ENCODE measurements at regions not wholly inside any gene's neighbourhood (a gene's known extent, or its start where the extent isn't known, plus 50 kb on each side); places are given as distances from the start of the nearest gene placed in this dataset.

DNA sequence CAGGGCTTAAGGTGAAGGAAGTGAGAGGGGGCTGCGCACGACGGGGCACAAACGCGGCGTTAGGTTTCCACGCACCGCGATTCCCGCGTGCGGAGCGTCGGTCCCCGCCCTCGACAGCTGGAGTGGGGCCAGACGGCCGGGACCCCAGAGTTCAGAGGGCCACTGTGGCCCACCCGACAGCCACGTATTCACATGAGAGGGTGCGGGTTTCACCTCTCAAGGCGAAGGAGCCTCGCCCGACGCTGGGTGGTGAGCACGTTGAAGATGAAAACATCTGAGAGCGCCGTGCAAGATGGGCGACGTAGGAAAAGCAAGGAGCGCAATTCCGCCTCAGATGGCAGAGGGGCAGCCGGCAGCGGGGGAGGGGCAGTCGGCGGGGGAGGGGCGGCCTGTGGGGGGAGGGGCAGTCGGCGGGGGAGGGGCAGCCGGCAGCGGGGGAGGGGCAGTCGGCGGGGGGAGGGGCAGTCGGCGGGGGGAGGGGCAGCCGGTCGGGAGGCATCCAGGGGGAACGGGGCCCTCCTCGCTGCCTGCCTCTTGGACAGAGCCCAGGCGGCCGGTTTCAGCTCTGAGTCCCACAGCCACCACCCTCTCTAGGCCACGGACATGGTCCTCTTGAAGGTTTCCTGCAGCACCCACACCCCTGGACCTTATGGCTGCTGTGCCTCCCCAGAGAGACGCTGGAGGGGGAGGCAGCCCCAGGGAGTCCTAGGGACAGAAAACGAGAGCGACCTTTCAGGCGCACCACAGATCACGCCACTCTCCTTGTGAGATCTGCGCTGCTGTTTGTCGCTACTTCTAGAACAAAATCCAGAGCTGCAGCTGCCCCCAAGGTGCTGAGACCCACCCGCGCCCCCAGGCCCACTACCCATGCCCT is 113.7 kb downstream of the DLL1 start:
- DNase-seq: no peak

DNA sequence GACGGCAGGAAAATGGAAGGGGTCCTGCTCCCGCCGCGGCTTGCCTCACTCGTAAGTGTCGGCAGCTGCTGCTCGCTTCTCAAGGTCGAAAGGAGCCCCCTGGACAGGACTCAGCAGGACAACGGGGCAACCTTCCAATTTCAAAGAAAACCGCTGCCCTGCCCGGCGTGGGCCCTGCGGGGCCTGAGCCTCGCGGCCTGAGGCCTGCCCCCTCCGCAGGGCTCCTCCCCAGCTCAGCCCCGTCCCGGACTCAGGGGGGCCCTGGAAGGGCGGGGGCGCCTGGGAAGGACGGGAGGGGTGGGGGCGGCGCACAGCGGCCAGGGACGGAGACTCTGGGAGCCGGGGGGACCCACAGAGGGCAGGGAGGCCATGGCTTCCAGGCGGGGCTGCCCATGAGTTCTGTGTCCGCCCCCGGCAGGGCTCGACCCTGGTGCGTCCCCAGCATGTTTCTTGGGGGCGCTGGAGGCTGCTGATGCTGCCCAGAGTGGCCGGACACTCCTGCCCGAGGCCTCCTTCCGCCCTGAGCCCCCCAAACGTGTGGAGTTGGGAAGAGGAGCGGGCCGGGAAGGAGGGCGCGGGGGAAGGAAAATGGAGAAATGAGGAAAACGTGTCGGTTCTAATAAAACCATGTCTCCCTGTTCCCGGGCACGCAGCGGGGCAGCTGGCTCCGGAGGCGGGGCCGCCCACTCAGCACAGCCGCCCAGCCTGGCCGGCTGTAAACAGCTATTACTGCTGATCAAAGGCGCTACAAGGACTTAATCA is 114.6 kb downstream of the DLL1 start:
- DNase-seq: no peak

DNA sequence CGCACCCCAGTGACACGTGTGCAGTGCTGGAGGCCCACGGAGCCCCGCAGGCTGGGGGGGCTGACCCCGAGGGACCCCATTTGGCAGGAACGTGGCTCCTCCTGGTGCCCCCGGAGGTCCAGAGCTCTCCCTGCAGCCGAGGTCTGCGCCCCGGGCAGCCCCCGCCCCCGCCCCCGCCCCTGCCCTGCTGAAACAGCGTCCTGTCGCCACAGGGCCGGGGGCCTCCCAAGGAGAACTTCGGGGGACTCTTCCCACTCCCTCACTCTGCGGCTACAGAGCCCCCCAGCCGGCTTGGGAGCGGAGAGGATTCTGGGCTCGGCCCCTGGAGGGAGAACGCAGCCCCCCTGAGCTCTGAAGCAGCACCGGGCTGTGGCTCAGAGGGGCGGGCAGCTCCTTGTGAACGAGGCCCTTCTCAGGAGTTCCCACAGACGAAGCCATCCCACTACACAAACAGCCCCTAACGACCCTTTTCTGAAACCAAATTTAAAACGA is 115.2 kb downstream of the DLL1 start:
- no peak for DNase-seq

DNA sequence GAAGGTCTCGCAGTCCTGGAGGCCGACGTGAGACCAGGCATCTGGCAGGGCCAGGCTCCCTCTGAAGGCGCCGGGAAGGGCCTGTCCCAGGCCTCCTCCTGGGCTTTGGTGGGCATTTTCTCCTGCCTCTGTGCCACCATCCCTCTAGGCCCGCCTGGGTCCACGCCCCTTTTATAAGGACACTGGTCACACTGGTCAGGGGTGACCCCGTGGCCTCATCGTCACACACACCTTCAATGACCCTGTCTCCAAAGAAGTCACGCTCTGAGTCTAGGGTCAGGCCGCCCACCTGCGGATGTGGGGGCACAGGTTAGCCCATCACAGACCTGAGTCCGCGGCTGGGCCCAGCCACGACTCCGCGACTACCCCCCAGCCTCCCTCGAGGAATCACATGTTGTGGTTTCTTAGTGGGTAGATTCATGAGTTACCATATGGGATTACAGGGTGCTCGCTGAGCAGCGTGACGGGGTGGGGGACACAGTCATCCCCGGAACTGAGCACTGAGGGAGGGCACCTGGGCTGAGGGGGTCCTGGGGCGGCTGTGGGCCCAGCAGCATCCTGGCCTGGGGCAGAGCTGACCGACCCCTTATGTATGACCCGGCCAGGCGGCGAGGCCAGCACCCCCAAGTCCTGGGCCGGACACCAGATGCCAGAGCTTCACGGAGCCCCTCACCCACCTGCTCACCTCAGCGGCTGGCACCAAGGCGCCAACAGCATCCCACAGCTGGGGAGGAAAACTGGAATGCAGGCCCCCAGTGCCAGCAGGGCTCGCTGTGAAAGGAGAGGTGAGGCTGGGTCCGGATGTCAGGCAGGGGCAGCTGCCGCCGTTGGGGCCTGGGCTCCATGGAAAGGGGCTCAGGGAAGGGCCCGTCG is 115.9 kb downstream of the DLL1 start:
- DNase-seq: no peak

DNA sequence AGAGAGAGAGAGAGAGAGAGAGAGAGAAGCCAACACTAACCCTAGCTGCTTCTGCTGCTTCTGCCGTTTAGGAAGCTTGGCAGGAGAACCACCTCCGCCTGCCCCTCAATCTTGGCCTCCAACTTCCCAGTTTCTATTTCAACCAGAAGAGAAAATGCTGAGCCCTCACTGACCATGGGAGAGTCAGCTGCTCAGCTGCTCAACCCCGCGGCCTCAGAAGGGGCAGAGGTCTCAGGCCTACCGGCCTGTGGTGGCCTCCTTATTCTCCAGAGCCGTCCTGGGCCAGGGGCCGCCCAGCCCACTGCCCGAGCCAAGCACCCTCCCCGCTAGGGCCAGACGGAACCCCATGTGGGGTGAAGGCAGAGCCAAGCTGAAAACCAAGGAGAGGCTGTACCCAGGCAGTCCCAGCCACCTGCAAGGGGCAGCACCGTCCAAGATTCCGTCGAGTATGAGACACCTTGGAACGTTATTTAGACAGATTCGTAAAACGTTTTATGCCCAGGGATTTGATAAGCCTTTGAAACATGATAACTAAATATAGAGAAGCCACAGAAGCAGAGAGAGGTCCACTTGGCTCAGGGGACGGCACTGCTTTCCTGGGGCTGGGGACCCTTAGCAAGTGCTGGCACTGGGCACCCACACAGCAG is 116.6 kb downstream of the DLL1 start:
- DNase-seq: peak; percentile 47 to 52

DNA sequence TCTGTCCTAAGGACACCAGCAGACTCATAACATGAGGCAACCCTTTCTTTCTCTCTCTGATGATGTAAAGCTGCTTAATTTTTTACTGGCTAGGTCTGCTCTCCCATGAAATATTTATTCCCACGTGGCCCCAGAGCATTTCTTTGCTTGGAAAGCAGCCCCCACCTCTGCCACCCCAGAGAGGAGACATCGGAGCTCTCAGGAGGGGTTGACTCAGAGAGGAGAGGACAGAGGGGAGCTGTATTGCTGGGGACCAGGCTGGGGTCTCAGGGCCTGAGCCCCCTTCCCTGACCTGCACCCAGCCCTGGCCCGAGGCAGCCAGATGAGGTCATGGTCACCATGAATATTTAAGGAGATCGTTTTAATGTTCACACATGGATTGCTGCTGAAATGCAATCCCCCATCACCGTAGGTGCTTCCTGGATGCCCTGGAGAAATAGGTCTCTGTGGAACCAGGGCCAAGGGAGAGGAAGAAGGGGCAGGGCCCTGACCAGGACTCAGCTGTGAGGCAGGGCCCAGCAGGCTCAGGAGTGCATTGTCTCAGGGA is 117.5 kb downstream of the DLL1 start:
- DNase-seq: no peak

DNA sequence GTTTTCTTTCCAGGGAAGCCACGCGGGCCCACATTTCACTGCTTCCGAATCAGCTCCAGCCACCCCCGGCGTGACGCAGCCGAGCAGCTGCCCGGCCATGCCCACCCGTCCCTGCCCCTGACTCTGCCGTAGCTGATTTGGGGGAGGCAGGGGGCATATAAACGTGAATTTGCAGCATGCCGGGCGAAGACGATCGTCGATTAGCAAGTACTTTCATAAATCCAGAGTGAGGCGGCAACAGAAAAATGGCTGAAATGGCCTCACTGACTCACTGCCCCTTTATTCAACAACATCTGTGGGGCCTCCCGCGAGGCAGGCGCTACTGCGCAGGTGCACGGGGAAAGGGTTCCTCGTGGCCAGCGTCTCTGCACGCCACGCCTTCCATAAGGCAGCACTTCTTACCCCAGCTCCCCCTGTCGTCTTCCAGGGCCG is 118.0 kb downstream of the DLL1 start:
- no peak for DNase-seq

DNA sequence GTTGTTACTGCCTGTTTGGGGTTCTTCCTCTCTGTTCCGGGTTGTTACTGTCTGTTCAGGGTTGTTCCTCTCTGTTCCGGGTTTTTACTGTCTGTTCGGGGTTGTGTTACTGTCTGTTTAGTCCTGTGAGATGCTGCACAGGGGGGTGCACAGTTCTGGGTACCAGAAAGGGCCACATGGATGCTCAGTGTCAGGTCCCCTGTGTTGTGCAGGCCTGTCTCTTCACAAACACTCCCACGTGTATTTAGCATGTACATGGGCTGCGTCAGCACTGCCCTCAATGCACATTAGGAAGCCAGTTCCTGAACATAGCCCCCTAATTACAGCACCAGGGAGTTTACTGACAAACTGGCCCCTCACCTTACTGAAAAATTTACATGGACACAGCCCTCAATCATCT is 118.5 kb downstream of the DLL1 start:
- no peak for DNase-seq

DNA sequence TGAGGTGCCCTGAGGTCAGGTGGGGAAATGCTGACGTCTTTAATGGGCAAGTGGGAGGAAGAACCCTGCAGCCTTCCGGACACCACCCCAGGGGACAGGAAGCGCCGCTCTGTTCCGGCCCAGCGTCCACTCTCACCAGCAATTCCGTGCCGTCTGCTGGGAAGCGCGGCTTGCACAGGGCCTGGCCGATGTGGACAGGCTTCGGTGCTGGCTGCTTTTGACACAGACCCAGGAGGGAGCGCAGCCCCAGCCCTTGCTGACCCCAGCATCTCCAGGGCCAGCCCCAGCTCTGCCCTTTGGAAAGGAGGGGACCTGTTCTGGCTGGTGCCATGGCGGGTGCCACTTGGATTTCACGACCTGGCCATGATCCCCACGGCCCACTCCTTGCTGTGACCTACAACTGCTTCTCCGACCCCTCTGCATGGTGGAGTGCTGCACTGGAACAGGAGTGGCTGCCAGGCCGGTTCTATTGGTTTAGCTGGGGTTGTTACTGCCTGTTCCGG is 123.2 kb downstream of the DLL1 start:
- DNase-seq: no peak

DNA sequence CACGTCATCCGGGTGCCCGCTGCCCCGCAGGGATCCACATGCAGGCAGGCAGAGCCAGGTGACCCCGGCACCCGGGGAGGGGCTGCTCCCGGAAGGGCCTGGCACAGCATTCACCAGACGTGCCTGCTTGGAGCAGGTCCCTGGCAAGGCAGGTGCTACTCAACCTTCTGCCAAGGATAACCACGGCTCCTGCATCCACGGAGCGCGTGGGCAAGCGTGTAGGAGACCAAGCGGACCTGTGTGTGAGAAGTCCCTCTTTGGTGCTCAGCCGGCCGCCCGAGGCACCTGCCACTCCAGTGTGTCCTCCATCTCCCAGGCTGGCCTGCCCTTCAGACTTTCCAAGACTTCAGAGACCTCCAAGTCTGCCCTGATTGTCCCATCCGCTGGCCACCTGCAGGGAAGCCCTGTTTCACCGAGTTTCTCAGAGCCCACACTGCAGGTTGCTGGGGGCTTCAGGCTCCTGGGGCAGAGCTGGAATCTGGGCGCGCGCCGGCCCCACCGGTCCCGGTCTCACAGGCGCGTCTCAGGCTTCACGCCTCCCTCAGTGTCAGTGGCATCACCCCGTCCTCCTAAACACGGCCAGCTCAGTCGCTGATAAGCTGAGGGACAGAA is 124.3 kb downstream of the DLL1 start:
- DNase-seq: no peak

DNA sequence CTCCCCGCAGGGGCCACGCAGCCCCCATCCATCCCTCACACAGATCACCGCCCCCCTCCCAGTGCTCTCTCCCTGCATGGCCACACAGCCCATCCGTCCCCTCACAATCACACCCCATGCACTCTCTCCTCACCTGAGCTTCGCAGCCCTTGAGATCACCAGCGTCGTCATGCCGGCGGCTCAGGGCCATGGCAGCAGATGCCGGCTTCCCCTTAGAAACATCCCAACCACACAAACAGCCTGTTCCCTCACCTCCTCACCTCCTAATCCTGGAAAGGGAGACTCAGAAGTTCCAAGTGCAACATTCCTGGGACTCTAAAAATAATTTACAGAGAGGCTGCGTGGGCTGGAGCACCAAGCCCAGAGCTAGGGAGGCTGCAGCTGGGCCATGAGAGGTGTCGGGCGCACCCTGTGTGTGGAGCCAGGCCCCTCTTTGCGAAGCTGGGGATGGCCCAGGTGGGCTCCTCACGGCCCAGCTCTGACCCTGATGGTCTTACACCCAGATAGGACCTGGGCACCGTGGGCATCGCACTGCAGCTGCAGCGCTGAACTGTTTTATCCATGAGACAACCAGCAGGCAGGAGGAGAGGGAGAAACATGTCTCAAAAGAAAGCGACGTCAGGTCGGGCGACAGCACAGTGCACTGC is 125.3 kb downstream of the DLL1 start:
- no peak for DNase-seq

DNA sequence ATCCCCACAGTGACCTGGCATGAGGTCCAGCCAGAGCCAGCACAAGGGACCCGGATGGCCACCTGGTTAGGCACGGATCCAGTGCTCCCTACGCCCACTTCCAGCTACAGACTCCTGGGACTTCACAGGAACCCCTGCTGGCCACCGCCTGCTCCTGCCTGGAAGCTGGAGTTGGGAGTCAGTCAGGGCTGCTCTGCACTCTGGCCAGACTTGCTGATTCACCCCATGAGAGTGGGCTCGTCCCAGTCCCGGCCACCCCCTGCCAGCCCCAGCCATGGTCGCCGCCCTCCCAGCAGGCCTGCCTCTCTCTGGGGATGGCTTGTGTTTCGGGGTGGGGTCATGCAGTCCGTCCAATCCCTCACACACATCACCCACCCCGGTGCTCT is 125.8 kb downstream of the DLL1 start:
- no peak for DNase-seq

DNA sequence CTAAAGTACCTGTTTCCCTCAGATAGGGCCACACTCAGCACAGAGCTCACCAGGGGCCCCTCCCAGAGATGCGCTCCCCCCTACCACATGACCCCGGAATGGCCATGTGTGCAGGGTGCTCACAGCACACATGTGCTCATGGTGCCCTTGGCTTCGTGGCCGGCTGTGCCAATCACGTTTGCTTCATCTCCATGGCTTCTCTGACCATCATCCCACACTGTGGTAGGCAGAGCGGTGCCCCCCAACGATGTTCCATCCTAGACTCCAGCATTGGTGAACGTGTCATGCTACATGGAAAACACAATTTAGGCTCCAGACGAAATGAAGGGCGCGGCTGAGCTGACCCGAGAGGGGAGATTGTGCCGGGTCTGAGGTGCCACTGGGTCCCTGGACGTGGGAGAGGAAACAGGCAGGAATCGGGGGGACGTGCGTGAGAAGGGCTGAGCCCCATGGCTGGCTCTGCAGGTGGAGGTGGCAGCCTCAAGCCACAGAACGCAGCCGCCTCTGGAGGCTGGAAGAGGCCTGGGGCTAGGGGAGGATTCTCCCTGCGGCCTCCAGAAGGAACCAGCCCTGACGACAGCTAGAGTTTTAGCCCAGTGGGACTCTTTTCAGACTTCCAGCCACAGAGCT is 126.5 kb downstream of the DLL1 start:
- DNase-seq: no peak

DNA sequence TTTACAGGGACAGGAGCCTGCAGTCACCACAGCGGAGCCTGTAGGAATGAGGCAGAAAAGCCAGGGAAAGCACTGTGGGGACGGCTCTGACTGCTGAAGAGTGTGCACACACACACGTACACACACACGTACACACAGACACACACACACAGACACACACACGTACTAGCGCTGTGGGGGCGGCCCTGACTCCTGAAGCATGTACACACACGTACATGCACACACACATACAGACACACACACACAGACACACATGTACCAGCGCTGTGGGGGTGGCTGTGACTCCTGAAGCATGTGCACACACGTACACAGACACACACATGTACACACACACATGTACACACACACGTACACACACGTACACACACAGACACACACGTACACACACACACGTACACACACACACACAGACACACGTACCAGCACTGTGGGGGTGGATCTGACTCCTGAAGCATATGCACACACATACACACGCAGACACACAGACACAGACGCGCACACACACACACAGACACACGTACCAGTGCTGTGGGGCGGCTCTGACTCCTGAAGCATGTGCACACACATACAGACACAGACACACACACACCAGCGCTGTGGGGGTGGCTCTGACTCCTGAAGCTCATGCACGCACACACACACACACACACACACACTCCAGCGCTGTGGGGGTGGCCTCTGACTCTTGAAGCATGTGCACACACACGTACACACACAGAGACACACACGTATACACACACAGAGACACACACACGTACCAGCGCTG is 127.3 kb downstream of the DLL1 start:
- DNase-seq: no peak

DNA sequence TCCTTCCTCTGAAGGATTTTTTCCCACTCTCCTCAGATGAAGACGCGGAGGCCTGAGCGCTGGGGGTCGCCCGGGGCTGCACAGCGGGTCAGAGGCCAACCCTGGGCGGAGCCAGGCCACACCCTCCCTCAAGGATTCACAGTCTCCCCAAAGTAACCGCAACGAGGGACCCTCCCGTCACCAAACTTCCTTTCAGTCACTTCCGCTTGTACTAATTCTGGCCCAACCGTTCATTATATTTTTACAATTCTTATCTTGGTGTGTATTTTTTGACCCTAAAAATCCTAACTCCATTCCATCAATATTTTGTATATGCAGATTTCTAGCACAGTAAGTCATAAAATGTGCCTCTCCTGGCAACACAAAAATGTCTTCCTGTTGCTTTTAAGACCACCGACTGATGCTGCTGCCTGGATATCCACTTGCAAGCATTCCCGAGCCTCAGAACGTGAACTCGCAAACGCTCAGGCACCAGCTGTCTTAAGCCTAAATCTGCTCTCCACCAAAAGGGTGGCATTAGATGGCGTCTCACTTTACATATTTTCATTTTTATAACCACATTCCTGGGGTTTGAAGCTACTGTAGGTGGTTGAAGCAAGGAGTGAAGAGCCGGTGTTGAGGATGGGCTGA is 128.0 kb downstream of the DLL1 start:
- DNase-seq: no peak

DNA sequence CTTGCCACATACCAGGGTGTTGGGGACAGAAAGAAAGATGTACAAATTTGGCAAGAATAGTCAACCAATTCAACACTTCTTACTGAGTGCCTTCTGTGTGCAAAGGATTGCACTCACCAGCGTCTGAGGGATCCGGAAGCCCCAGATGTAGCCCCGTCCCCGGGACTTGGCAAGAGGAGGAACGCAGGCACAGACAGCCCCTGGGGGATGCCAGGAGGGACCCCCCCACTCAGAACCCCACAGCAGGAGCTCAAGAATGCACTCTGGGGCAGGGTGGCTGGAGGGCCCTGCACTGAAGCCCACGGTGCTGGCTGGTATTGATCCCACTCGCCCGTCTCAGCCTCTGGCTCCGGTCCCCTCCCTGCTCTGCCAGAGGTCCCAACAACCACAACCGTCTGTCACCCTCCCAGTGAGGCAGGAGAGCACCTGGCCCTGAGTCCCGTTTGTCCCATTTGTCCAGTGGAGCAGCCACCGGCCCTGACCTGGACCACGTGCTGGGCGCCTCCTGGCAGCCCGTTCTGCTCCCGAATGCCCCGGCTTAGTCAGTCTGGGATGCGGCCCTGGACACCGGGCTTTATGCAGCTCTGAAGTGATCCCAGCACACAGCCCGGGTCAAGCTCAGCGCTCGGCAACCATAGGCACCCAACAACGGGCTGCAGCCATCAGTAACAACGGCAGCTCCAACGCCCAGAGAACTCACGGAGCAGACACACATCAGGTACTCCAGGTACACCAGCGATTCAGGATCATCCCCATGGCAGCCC is 128.7 kb downstream of the DLL1 start:
- DNase-seq: no peak

DNA sequence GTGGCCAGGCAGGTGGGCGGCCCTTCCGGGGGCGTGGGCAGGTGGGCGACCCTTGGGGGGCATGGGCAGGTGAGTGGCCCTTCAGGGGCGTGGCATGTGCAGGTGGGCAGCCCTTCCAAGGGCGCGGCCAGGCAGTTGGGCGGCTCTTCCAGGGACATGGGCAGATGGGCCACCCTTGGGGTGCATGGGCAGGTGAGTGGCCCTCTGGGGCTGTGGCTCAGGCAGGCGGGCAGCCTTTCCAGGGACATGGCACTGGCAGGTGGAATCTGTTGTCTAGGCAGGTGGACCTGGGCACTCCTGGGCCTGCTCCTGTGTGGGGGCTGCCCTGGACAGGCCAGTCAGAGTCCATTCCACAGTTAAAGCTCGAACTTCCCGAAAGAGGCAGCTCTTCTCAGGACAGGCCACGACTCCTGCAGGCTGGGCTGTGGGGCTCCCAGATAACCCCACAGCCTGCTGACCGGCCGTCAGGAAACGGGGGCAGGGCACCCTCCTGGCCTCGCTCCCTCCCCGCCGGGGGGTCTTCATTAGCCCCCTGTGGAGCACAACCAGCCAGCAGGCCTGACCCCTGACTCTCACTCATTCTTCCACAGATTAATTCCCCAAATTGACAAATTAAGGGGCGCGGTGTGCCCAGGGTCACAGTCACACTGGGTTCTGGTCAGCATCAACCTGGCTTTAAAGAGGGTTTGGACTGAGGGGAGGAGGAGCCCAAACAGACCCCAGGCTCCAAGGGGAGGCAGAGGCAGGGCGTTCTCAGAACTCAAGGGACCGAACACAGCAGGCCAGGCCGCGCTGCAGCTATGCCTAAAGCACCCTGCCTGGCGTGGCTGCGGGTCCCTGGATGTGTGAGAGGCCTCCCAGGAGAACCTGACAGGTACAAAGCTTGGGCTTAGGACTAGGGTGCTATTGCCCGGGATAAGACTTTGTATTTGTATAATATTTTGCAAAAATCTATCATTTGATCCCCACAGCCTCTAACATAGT is 130.0 kb downstream of the DLL1 start:
- DNase-seq: no peak

All from inflammatory macrophage treated with lipopolysaccharide for 1 hour (primary cell).